SU-DHL-6 (cell line): ENCODE measurements at regions not wholly inside any gene's neighbourhood (a gene's known extent, or its start where the extent isn't known, plus 50 kb on each side); places are given as distances from the start of the nearest gene placed in this dataset.

Experiments used
- H2AFZ ChIP-seq: fragments of 200-600 bp; sonication (generic); 2 replicates; pipeline ENCODE4 v1.6.1; 2014; ENCODE audit warnings: low read depth, mild to moderate bottlenecking, moderate library complexity, mixed read lengths, antibody characterized with exemption, low read length; ENCODE audit not compliant: severe bottlenecking
- H3F3A ChIP-seq: fragments of 200-600 bp; shearing (Covaris generic); 2 replicates; pipeline ENCODE4 v1.6.0; 2016; ENCODE audit warnings: antibody characterized with exemption, mild to moderate bottlenecking; ENCODE audit not compliant: insufficient read depth
- H3K27ac ChIP-seq: fragments of 200-600 bp; sonication (generic); 2 replicates; pipeline ENCODE4 v1.5.1; 2016; ENCODE audit warnings: low read depth, mild to moderate bottlenecking, low read length, moderate library complexity, mixed read lengths
- H3K27me3 ChIP-seq: fragments of 200-600 bp; sonication (generic), shearing (Covaris generic); 2 replicates; pipeline ENCODE4 v1.6.0; 2014; ENCODE audit warnings: mild to moderate bottlenecking, low read length
- H3K36me3 ChIP-seq: fragments of 200-600 bp; sonication (generic); 2 replicates; pipeline ENCODE4 v1.6.1; 2014; ENCODE audit warnings: mild to moderate bottlenecking, low read length, mixed read lengths
- H3K4me2 ChIP-seq: fragments of 300-600, 200-600 bp; shearing (Covaris generic), sonication (generic); 2 replicates; pipeline ENCODE4 v1.6.0; 2014; ENCODE audit warnings: low read length, low read depth, mild to moderate bottlenecking; ENCODE audit not compliant: poor library complexity, severe bottlenecking
- H3K4me3 ChIP-seq: fragments of 200-600 bp; sonication (generic); 2 replicates; pipeline ENCODE4 v1.5.1; 2014; ENCODE audit warnings: antibody characterized with exemption, low read length, mild to moderate bottlenecking, mixed read lengths; ENCODE audit not compliant: insufficient read depth, poor library complexity, severe bottlenecking
- H3K79me2 ChIP-seq: fragments of 200-600 bp; sonication (generic); 2 replicates; pipeline ENCODE4 v1.6.1; 2014; ENCODE audit warnings: mild to moderate bottlenecking, low read length, moderate library complexity; ENCODE audit not compliant: insufficient read depth
- H3K9ac ChIP-seq: fragments of 200-600 bp; sonication (generic); 2 replicates; pipeline ENCODE4 v1.7.0; 2014; ENCODE audit warnings: mild to moderate bottlenecking, low read length
- H3K9me2 ChIP-seq: fragments of 200-600 bp; sonication (generic); replicated peaks from 2 replicates; pipeline ENCODE4 v1.6.1; 2014; ENCODE audit warnings: low read length; ENCODE audit not compliant: insufficient read depth
- H3K9me3 ChIP-seq: fragments of 200-600 bp; sonication (generic); 2 replicates; pipeline ENCODE4 v1.6.1; 2014; ENCODE audit warnings: low read length, mixed read lengths; ENCODE audit not compliant: insufficient read depth
- H4K20me1 ChIP-seq: fragments of 200-600 bp; sonication (generic); 2 replicates; pipeline ENCODE4 v1.6.1; 2014; ENCODE audit warnings: low read depth, mild to moderate bottlenecking, antibody characterized with exemption, low read length, moderate library complexity, mixed read lengths
- EZH2phosphoT487 ChIP-seq: fragments of 200-600 bp; sonication (generic), shearing (Covaris generic); conservative IDR thresholded peaks from 2 replicates; pipeline ENCODE4 v1.6.1; 2018; ENCODE audit warnings: mild to moderate bottlenecking, antibody characterized with exemption, low read length, moderate library complexity, mixed read lengths
- TF ChIP-seq, protein P1 (sequence below): fragments of 200-600 bp; sonication (generic); IDR thresholded peaks from one replicate; pipeline ENCODE4 v1.5.1; 2017; ENCODE audit warnings: antibody characterized with exemption, mild to moderate bottlenecking, low read length, moderate library complexity; ENCODE audit not compliant: insufficient read depth, poor library complexity, severe bottlenecking

DNA sequence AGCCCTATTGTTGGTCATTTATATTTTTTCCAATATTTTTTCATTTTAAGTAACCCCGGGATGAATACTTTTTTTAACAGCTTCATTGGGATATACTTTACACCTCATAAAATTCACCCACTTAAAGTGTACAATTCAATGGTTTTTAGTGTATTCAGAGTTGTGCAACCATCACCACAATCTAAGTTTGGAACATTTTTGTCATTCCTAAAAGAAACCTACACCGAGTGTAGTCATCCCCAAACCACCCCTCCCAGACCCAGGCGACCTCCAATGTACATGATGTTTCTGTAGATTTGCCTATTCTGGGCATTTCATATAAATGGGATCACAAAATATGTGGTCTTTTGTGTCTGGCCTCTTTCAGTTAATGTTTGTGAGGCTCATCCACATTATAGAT lies 118.3 kb upstream of the FRMD4B start:
- H3K4me2 ChIP-seq, result no peak overlapping the region

DNA sequence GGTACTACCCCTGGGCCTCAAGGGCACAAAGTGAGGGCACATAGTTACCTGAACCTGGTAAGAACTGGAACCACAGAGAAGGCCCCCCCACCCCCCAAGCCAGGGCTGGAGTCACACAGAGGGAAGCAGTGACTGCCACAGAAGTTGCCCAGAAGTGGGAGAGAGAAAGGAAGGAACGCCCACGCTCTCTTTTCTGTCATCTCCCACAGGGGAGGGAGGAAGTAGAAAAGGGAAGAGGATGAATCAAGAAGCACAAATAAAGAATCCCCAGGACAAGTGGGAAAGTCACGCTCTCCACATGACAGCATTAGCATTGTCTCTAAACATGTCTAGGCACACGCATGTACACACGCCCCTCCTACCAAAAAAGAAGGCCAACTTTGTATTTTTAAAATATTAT lies 114.7 kb upstream of the FRMD4B start:
- Histone ChIP-seq H3K9me3 (no peaks in the 10 kb centered on the region), H3K9ac (no peak overlapping the region), H3K9me2 (no peaks in the 10 kb centered on the region), H2AFZ (no peak overlapping the region), H4K20me1 (no peaks in the 10 kb centered on the region), H3K36me3 (no peaks in the 10 kb centered on the region), H3F3A (no peaks in the 10 kb centered on the region), H3K79me2 (no peaks in the 10 kb centered on the region), H3K4me3 (no peak overlapping the region), H3K4me2 (no peak overlapping the region), H3K27me3 (no peaks in the 10 kb centered on the region), H3K27ac (no peak overlapping the region)
- TF ChIP-seq, protein P1, sequence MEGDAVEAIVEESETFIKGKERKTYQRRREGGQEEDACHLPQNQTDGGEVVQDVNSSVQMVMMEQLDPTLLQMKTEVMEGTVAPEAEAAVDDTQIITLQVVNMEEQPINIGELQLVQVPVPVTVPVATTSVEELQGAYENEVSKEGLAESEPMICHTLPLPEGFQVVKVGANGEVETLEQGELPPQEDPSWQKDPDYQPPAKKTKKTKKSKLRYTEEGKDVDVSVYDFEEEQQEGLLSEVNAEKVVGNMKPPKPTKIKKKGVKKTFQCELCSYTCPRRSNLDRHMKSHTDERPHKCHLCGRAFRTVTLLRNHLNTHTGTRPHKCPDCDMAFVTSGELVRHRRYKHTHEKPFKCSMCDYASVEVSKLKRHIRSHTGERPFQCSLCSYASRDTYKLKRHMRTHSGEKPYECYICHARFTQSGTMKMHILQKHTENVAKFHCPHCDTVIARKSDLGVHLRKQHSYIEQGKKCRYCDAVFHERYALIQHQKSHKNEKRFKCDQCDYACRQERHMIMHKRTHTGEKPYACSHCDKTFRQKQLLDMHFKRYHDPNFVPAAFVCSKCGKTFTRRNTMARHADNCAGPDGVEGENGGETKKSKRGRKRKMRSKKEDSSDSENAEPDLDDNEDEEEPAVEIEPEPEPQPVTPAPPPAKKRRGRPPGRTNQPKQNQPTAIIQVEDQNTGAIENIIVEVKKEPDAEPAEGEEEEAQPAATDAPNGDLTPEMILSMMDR, result no peak
- no peak for TF ChIP-seq EZH2phosphoT487

More for the DNA sequence above, 118.3 kb upstream of the FRMD4B start:
- Histone ChIP-seq H3K79me2 (no peaks in the 10 kb centered on the region), H3F3A (no peaks in the 10 kb centered on the region), H3K9ac (no peak overlapping the region), H3K9me2 (no peaks in the 10 kb centered on the region), H2AFZ (no peak overlapping the region), H3K27me3 (no peaks in the 10 kb centered on the region), H3K36me3 (no peaks in the 10 kb centered on the region), H3K27ac (no peak overlapping the region), H4K20me1 (no peaks in the 10 kb centered on the region), H3K9me3 (no peaks in the 10 kb centered on the region), H3K4me3 (no peak overlapping the region)
- TF ChIP-seq, protein P1, result no peak
- TF ChIP-seq EZH2phosphoT487, result no peak

DNA sequence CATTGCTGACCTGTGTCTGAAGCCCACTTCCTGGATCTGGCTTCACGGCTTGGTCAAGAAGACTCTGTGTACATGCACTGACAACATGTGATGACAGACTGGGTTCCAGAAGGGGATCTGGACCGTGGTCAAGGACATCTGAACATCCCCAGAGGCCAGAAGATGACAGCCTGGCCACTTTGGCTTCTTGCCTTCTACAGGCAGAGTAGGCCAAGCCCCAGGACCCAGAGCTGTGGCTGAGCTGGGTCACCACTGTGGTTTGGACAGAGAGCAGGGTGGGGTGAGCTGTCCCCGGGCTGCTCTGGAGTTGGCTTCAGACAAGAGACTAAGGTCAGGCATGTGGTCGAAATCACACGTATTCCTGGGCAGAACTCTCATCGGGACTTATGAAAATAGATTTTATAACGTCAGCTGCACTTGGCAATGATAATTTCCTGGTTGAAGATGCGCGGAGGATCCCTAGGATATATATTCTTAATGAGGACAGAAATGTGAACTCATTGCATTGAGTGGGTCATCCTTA lies 114.1 kb upstream of the FRMD4B start:
- H3K9me3 ChIP-seq, result no peaks in the 10 kb centered on the region
- H3K36me3 ChIP-seq, result no peaks in the 10 kb centered on the region
- H3K79me2 ChIP-seq, result no peaks in the 10 kb centered on the region
- no peaks in the 10 kb centered on the region for H3F3A ChIP-seq
- no peaks in the 10 kb centered on the region for H4K20me1 ChIP-seq
- no peaks in the 10 kb centered on the region for H3K27me3 ChIP-seq
- no peaks in the 10 kb centered on the region for H3K9me2 ChIP-seq
- no peak overlapping the region for H3K9ac ChIP-seq
- TF ChIP-seq EZH2phosphoT487, result no peak
- TF ChIP-seq, protein P1, result no peak
- H3K27ac ChIP-seq, result no peak overlapping the region
- no peak overlapping the region for H3K4me3 ChIP-seq
- no peak overlapping the region for H2AFZ ChIP-seq
- no peak overlapping the region for H3K4me2 ChIP-seq

DNA sequence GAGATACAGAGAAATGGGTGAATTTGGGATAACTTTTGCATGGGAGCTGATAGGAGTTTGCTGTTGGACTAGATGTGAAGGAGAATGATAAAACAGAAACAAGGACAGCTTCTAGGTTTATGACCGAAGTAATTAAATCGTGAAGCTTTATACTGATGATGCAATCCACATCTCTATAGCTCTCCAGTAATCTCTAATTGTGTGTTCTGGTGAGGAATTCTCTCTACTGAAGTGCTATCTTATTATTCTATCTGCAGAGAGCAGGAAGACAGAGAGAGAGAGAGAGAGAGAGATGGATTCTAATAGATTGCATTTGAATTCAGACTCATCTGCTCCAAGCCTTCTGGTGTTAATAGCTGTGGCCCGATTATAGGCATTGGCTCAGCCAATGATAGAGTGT lies 113.5 kb upstream of the FRMD4B start:
- no peak overlapping the region for H3K9ac ChIP-seq
- H3K9me2 ChIP-seq, result no peaks in the 10 kb centered on the region
- no peak overlapping the region for H3K4me3 ChIP-seq
- H3K27ac ChIP-seq, result no peak overlapping the region
- TF ChIP-seq, protein P1, result no peak
- TF ChIP-seq EZH2phosphoT487, result no peak
- no peaks in the 10 kb centered on the region for H3K79me2 ChIP-seq
- H3K4me2 ChIP-seq, result no peak overlapping the region
- no peaks in the 10 kb centered on the region for H3F3A ChIP-seq
- no peak overlapping the region for H2AFZ ChIP-seq
- no peaks in the 10 kb centered on the region for H4K20me1 ChIP-seq
- no peaks in the 10 kb centered on the region for H3K36me3 ChIP-seq
- no peaks in the 10 kb centered on the region for H3K27me3 ChIP-seq
- no peaks in the 10 kb centered on the region for H3K9me3 ChIP-seq
